Smooth muscle cell (in vitro differentiated cells): ENCODE measurements at regions not wholly inside any gene's neighbourhood (a gene's known extent, or its start where the extent isn't known, plus 50 kb on each side); places are given as distances from the start of the nearest gene placed in this dataset.

Experiments
- DNase-seq: peaks from one replicate; lab custom pipeline; 2025; ENCODE audit not compliant: unreplicated experiment; lab: John Stamatoyannopoulos, UW
- H2AFZ ChIP-seq: fragments of 200-600 bp; sonication (generic); 2 replicates; pipeline ENCODE4 v1.6.0; 2016; ENCODE audit warnings: antibody characterized with exemption, low read depth, mild to moderate bottlenecking
- H3F3A ChIP-seq: fragments of 200-600 bp; sonication (generic); 2 replicates; pipeline ENCODE4 v1.6.0; 2017; ENCODE audit warnings: antibody characterized with exemption, low read depth
- H3K27ac ChIP-seq: fragments of 200-600 bp; sonication (generic); 2 replicates; pipeline ENCODE4 v1.5.1; 2016; ENCODE audit warnings: low read depth, mild to moderate bottlenecking
- H3K27me3 ChIP-seq: fragments of 200-600 bp; sonication (generic); 2 replicates; pipeline ENCODE4 v1.6.1; 2016; ENCODE audit warnings: low read depth, mild to moderate bottlenecking
- H3K36me3 ChIP-seq: fragments of 200-600 bp; sonication (generic); 2 replicates; pipeline ENCODE4 v1.5.1; 2016; ENCODE audit warnings: low read depth
- H3K4me1 ChIP-seq: fragments of 200-600 bp; sonication (generic); 2 replicates; pipeline ENCODE4 v1.5.1; 2016; ENCODE audit warnings: low read depth
- H3K4me2 ChIP-seq: fragments of 200-600 bp; sonication (generic); 2 replicates; pipeline ENCODE4 v1.6.0; 2016; ENCODE audit warnings: mild to moderate bottlenecking
- H3K4me3 ChIP-seq: fragments of 200-600 bp; sonication (generic); 2 replicates; pipeline ENCODE4 v1.5.1; 2016; ENCODE audit warnings: mild to moderate bottlenecking
- H3K79me2 ChIP-seq: fragments of 200-600 bp; sonication (generic); 2 replicates; pipeline ENCODE4 v1.6.0; 2016; ENCODE audit warnings: low read depth, mild to moderate bottlenecking
- H3K9ac ChIP-seq: fragments of 200-600 bp; sonication (generic); 2 replicates; pipeline ENCODE4 v1.6.0; 2016; ENCODE audit warnings: low read depth
- H3K9me3 ChIP-seq: fragments of 200-600 bp; sonication (generic); replicated peaks from 2 replicates; pipeline ENCODE4 v1.5.1; 2016; ENCODE audit warnings: low read depth
- H4K20me1 ChIP-seq: fragments of 200-600 bp; sonication (generic); 2 replicates; pipeline ENCODE4 v1.6.0; 2016; ENCODE audit warnings: low read depth
- WGBS: methylation state at CpG from one replicate; pipeline ENCODE4 v1.1.7; 2016; ENCODE audit warnings: low lambda C conversion rate; 5-methylcytosine and 5-hydroxymethylcytosine counted together
- TF ChIP-seq, protein P1 (sequence below): fragments of 200-600 bp; sonication (generic); IDR thresholded peaks from 2 replicates; pipeline ENCODE4 v1.5.1; 2017; ENCODE audit warnings: borderline replicate concordance, mild to moderate bottlenecking, antibody characterized with exemption; ENCODE audit not compliant: insufficient read depth, poor library complexity, severe bottlenecking

DNA sequence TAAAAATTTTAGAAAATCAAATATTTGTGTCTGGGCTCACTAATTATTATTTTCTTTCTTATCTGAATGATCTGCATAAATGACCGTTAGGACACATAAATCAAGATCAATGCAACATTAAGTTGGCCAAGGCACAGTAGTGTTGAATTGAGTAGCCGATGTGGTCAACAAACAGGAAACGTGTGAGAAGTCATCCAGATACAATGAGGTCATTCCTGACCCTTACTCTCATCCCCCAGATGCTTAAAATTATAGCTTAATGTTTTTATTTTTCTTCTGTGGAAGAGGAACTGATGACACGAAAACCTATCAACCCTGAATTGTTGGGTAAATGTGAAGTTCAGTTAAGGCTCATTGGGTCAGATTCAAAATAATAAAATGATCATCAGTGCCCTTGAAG, 222.9 kb downstream of the RFC3 start:
- H3K9ac ChIP-seq: no peak overlapping the region
- no peak overlapping the region for H2AFZ ChIP-seq
- H3K27ac ChIP-seq: no peak overlapping the region
- no peaks in the 10 kb centered on the region for H3K36me3 ChIP-seq
- TF ChIP-seq, protein P1, sequence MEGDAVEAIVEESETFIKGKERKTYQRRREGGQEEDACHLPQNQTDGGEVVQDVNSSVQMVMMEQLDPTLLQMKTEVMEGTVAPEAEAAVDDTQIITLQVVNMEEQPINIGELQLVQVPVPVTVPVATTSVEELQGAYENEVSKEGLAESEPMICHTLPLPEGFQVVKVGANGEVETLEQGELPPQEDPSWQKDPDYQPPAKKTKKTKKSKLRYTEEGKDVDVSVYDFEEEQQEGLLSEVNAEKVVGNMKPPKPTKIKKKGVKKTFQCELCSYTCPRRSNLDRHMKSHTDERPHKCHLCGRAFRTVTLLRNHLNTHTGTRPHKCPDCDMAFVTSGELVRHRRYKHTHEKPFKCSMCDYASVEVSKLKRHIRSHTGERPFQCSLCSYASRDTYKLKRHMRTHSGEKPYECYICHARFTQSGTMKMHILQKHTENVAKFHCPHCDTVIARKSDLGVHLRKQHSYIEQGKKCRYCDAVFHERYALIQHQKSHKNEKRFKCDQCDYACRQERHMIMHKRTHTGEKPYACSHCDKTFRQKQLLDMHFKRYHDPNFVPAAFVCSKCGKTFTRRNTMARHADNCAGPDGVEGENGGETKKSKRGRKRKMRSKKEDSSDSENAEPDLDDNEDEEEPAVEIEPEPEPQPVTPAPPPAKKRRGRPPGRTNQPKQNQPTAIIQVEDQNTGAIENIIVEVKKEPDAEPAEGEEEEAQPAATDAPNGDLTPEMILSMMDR: no peak
- H4K20me1 ChIP-seq: no peaks in the 10 kb centered on the region
- 85% methylated on average over 4 of the region's 4 CpGs for whole genome bisulfite sequencing
- H3F3A ChIP-seq: no peaks in the 10 kb centered on the region
- H3K4me1 ChIP-seq: peaks cover 3% of the 10 kb centered on the region
- no peak for DNase-seq
- no peaks in the 10 kb centered on the region for H3K9me3 ChIP-seq
- H3K79me2 ChIP-seq: no peaks in the 10 kb centered on the region
- H3K27me3 ChIP-seq: no peaks in the 10 kb centered on the region
- H3K4me3 ChIP-seq: no peak overlapping the region
- H3K4me2 ChIP-seq: no peak overlapping the region

DNA sequence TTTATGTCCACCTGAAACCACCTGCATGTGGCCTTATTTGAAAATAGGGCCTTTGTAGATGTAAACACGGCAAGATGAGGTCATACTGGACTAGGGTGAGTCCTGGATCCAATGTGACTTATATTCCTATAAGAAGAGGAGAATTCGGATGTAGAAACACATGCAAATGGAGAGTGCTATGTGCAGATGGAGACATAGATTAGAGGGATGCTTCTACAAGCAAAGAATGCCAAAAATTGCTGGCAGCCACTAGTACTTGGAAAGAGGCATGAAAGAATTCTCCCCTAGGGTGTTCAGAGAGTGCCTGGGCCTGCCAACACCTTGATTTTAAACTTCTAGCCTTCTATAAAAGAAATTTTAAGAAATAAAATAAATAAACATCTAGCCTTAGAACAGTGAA, 226.1 kb downstream of the RFC3 start:
- 58% methylated on average over 2 of the region's 2 CpGs for WGBS
- Histone ChIP-seq H2AFZ (no peak overlapping the region), H3K4me2 (no peak overlapping the region), H3K36me3 (no peaks in the 10 kb centered on the region), H3K4me3 (no peak overlapping the region), H3K4me1 (no peaks in the 10 kb centered on the region), H4K20me1 (no peaks in the 10 kb centered on the region), H3K9ac (peak overlapping the region; percentile 56), H3K9me3 (no peaks in the 10 kb centered on the region), H3K27me3 (no peaks in the 10 kb centered on the region), H3K79me2 (no peaks in the 10 kb centered on the region), H3K27ac (peak overlapping the region; percentile 87), H3F3A (no peaks in the 10 kb centered on the region)
- DNase-seq: no peak
- TF ChIP-seq, protein P1: no peak

DNA sequence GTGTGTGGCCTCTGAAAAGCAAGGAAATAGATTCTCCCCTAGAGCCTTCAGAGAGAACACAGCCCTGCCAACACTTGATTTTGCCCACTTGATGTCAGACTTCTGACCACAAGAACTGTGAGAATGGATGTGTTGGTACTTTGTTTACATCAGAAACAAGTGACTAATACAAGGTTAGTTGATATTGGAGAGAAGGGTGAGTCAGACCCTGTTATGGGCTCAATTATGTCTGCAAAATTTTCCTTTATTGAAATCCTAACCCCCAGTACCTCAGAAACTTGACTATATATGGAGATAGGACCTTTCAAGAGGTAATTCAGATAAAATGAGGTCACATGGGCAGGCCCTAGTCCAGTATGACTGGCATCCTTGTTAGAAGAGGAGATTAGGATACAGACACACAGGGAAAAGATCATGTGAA, 226.7 kb downstream of the RFC3 start:
- Histone ChIP-seq H3K27me3 (no peaks in the 10 kb centered on the region), H3K27ac (peak overlapping the region; percentile 87), H2AFZ (no peak overlapping the region), H3K4me2 (no peak overlapping the region), H3K4me3 (no peak overlapping the region), H3F3A (no peaks in the 10 kb centered on the region), H4K20me1 (no peaks in the 10 kb centered on the region), H3K36me3 (no peaks in the 10 kb centered on the region), H3K9me3 (no peaks in the 10 kb centered on the region), H3K9ac (peak overlapping the region; percentile 56), H3K4me1 (no peaks in the 10 kb centered on the region), H3K79me2 (no peaks in the 10 kb centered on the region)
- TF ChIP-seq, protein P1: no peak
- no peak for DNase-seq

DNA sequence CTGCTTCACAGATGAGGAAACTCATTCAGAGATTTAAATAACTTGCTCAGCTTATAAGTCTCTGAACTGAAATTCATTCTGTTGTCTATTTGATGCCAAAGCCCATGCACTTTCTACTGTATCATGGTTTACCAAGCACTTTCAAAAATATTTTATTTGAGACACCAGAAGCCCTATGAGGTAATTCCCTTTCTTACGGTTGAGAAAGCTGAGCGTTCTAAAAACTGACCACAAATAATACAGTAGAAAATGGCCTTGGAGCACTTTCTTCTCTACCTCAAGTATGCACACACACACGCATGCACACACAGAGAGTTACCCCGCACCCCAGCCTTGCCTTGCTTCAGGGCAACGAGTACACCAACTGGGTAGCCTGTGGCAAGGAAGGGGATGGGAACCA, 228.5 kb downstream of the RFC3 start:
- 85% methylated on average over 5 of the region's 5 CpGs for WGBS
- H3K9me3 ChIP-seq: no peaks in the 10 kb centered on the region
- H3K79me2 ChIP-seq: no peaks in the 10 kb centered on the region
- no peaks in the 10 kb centered on the region for H4K20me1 ChIP-seq
- H3K4me1 ChIP-seq: no peaks in the 10 kb centered on the region
- no peak for DNase-seq
- H3F3A ChIP-seq: no peaks in the 10 kb centered on the region
- H3K4me3 ChIP-seq: no peak overlapping the region
- no peak overlapping the region for H3K9ac ChIP-seq
- H2AFZ ChIP-seq: no peak overlapping the region
- peak overlapping the region; percentile 87 for H3K27ac ChIP-seq
- H3K36me3 ChIP-seq: no peaks in the 10 kb centered on the region
- TF ChIP-seq, protein P1: no peak
- no peaks in the 10 kb centered on the region for H3K27me3 ChIP-seq
- H3K4me2 ChIP-seq: no peak overlapping the region
